Fibroblast of villous mesenchyme (primary cell): ENCODE measurements at regions not wholly inside any gene's neighbourhood (a gene's known extent, or its start where the extent isn't known, plus 50 kb on each side); places are given as distances from the start of the nearest gene placed in this dataset.
A peak's percentile ranks its signal among the peaks of the same experiment; 100 is the strongest.

Source experiments
- DNase-seq: peaks from one replicate; pipeline ENCODE4 v3.0.0-alpha.2; 2010; ENCODE audit warnings: low read depth
- H3K4me3 ChIP-seq: 2 replicates; pipeline ENCODE4 v1.5.1; 2011; ENCODE audit warnings: low read depth, mild to moderate bottlenecking, low read length
- TF ChIP-seq, protein P1 (sequence below): IDR thresholded peaks from 2 replicates; pipeline ENCODE4 v1.5.1; 2012; ENCODE audit warnings: low read depth, mild to moderate bottlenecking, low read length; ENCODE audit not compliant: insufficient read depth

DNA sequence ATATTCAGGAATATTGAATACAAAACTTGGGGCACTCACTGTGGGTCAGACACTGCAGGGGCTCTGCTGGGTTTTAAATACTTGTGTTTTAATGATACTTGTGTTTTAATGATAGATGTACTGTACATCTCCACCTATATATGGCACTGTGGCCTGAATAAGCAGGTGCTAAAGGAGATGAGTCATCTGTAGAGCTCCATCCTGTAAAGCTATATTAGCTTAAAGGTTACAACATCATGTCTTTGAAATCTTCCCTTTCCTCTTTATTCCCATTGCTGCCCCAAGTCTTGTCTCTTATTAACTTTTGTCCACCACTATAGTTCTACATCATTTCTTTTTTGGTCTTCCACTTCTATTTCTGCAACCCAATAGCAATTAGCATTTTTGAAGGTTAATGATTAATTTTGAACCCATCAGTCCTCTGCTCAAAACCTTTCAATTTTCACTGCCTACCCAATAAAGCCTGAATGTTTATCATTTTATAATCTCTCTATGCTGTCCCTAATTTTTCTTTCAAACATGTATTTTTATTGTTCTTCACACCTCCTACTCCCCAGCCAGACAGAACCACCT, 113.3 kb upstream of the PTGFR start:
- H3K4me3 ChIP-seq = no peak overlapping the region
- TF ChIP-seq, protein P1, sequence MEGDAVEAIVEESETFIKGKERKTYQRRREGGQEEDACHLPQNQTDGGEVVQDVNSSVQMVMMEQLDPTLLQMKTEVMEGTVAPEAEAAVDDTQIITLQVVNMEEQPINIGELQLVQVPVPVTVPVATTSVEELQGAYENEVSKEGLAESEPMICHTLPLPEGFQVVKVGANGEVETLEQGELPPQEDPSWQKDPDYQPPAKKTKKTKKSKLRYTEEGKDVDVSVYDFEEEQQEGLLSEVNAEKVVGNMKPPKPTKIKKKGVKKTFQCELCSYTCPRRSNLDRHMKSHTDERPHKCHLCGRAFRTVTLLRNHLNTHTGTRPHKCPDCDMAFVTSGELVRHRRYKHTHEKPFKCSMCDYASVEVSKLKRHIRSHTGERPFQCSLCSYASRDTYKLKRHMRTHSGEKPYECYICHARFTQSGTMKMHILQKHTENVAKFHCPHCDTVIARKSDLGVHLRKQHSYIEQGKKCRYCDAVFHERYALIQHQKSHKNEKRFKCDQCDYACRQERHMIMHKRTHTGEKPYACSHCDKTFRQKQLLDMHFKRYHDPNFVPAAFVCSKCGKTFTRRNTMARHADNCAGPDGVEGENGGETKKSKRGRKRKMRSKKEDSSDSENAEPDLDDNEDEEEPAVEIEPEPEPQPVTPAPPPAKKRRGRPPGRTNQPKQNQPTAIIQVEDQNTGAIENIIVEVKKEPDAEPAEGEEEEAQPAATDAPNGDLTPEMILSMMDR = no peak
- DNase-seq = no peak

DNA sequence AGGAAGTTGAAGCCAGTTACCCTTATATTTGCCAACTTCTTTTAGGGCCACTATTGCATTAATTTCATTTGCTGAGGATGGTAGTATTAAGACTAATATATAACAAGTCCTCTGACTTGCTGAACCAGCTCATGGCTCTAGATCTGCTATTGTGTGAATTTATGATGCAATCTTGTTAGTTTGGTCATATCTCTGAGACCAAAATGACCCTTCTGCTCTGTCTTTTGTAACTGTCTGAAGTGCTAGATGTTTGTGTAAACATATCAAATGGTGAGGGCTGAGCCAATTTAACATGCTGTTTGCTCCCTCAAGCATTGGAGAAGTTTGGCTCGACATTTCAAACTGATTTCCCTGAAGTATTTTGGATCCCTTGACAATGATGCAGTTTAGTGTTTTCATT, 106.9 kb upstream of the PTGFR start:
- H3K4me3 ChIP-seq = no peak overlapping the region
- TF ChIP-seq, protein P1 = no peak

DNA sequence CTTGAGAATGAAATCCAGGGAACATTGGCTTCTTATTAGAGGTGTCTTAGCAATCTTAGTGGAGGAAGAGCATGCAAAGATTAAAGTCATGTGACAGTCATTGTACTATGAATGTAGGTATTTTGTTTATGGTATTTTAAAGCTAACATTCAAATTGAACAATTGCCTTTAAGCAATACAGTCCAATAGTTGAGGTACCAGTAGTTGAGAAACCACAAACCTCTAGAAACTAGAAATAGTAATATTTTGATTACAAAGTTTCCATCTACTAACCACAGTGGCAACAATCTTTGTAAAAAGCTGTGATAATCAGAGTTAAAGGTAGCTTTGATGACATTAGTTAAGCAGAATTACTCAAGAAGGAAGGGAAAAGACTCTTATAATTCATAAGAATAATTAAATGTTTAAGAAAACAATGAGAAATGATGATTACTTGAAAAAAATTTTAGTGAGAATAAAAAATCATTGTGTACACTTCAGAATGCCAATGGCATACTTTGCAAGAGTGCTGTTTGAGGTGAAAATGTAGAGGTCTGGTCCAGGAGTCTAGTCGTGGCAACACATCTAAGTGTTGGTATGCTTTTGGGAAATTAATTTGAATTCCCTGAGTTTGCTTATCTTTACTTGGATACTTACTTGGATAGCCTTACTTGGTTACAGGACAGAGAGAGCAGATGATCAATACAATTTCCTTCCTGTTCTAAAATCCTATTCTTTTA, 104.9 kb upstream of the PTGFR start:
- H3K4me3 ChIP-seq = no peak overlapping the region
- DNase-seq = no peak
- TF ChIP-seq, protein P1 = no peak

More for the DNA sequence above, 106.9 kb upstream of the PTGFR start:
- peak; percentile 21 for DNase-seq

DNA sequence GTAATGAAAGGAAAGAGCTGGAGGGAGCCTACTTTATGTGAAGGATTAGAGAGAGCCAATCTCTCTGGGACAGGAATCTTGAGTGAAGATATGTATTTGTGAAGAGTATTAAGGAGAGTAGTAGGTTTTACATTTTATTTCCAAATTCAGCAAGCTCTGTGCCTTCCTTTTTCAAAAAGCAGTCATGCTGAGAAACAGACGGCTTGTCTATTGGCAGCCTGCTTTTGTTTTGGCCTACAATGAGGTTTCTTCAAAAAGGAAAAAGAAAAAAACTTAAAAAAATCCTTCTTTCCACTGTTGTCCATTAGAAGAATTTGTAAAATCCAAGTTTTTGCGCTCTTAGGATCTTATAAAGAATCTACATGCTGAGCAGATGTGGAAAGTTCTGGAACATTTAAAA, 103.6 kb upstream of the PTGFR start:
- TF ChIP-seq, protein P1 = no peak
- no peak overlapping the region for H3K4me3 ChIP-seq
- DNase-seq = no peak

DNA sequence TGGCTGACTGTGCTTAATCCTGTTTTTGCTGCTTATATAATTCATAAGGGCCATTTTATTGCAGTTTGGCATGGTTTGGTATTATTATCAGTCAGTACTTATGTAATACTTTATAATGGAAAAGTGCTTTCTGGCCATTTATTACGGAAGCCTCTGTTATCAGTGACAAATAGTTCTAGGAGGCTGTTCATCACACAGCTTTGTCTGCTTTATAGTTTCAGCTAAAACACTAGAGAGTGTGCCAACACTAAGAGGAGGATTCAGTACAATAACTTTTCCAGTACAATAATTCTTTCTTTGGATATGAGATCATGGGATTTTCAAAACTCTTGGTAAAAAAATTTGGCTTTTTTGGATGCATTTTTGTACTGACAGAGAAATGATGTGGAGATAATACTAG, 102.9 kb upstream of the PTGFR start:
- H3K4me3 ChIP-seq = no peak overlapping the region
- DNase-seq = no peak
- TF ChIP-seq, protein P1 = no peak

DNA sequence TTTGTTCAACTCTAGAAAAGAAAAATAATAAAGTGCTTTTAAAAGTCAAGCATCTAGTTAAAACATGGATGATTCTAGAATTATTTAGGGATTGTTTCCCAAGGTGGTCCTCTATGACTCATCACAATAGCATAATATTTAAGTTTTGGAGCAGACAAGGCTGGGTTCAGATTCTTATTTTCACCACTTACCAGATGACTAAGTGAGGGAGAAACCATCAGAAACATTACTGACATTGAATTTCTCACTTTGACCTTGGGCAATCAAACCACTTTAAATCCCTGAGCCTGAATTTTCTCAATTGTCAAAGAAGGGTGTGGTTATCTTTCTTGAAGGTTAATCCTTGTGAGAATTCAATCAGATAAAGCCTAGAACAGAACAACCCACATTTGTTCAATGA, 102.5 kb upstream of the PTGFR start:
- TF ChIP-seq, protein P1 = no peak
- DNase-seq = no peak
- no peak overlapping the region for H3K4me3 ChIP-seq

DNA sequence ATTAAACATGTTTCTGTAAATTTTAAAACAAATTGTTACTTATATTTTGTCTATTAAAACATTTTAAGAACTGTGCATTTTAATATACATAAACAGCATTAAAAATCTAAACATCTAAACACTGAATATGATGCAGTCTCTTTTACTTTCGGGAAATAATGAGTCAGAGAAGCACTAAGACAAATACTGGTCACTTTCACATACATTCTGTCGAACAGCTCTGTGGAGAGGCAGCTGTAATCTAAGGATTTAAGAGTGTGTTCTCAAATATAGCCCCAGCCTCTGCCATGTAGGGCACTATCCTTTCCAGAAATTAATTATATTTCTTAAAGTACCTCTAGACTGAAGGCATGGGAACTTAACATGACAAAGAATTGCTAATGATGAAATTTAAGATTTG, 89.6 kb upstream of the PTGFR start:
- no peak for DNase-seq
- TF ChIP-seq, protein P1 = no peak
- no peak overlapping the region for H3K4me3 ChIP-seq
